HCT116 (cell line): ENCODE measurements at regions not wholly inside any gene's neighbourhood (a gene's known extent, or its start where the extent isn't known, plus 50 kb on each side); places are given as distances from the start of the nearest gene placed in this dataset.

Experiments used
- EZH2phosphoT487 ChIP-seq: fragments of 200-600 bp; IDR thresholded peaks from 2 replicates; pipeline ENCODE4 v1.6.1; 2018; ENCODE audit warnings: antibody characterized with exemption, borderline replicate concordance
- POLR2A ChIP-seq: IDR thresholded peaks from 2 replicates; pipeline ENCODE4 v1.7.0; 2011; ENCODE audit warnings: borderline replicate concordance; ENCODE audit not compliant: insufficient read depth, insufficient read length; ENCODE audit errors: extremely low read depth
- POLR2AphosphoS5 ChIP-seq: IDR thresholded peaks from 2 replicates; pipeline ENCODE4 v1.6.1; 2011; ENCODE audit warnings: mild to moderate bottlenecking, low read depth, low read length, moderate library complexity

GRCh38 chr5:33198836-33199235 is 241.9 kb upstream of the TARS1 start:
- TF ChIP-seq EZH2phosphoT487 (no peak), POLR2AphosphoS5 (no peak), POLR2A (no peak)
